Pancreas (tissue), 10 donors: ENCODE measurements at regions not wholly inside any gene's neighbourhood (a gene's known extent, or its start where the extent isn't known, plus 50 kb on each side); places are given as distances from the start of the nearest gene placed in this dataset.

Experiments
- ATAC-seq, 4 donors: fragments of 200-7000 bp; cut with Tn5 transposase; one replicate each; pipeline versions ENCODE4 v1.8.0 to v1.9.1; 2020; ENCODE audit warnings: mild to moderate bottlenecking in 4 of 4, moderate library complexity in 4 of 4
- DNase-seq, 6 donors: peaks; one replicate each; pipeline ENCODE4 v3.0.0-alpha.2; 2020
- FAIRE-seq: peaks from 2 replicates; lab custom pipeline; 2012; peaks lifted over from hg19 to GRCh38; lab: Jason Lieb, UNC
- H3K27ac ChIP-seq, 4 donors: fragments of 200-600 bp; sonication (generic); 1 replicate in 3 of 4; 2 replicates in 1 of 4; pipeline versions ENCODE4 v1.5.0 to v1.8.0; 2020
- H3K27me3 ChIP-seq, 4 donors: fragments of 200-600 bp; one replicate each; pipeline ENCODE4 v1.8.0; 2021
- H3K36me3 ChIP-seq, 3 donors: fragments of 200-600 bp; sonication (generic) in 1 of 3; one replicate each; pipeline versions ENCODE4 v1.5.0 to v1.8.0; 2020 to 2021
- H3K4me1 ChIP-seq, 3 donors: fragments of 200-600 bp; one replicate each; pipeline ENCODE4 v1.8.0; 2021
- H3K4me3 ChIP-seq, 4 donors: fragments of 200-600 bp; sonication (generic) in 2 of 4; one replicate each; pipeline versions ENCODE4 v1.5.0 to v1.8.0; 2020 to 2021
- H3K9me3 ChIP-seq, 4 donors: fragments of 200-600 bp; one replicate each; pipeline ENCODE4 v1.8.0; 2021
- CTCF ChIP-seq, 4 donors: fragments of 200-600 bp; sonication (generic) in 3 of 4; IDR thresholded peaks; one replicate each; pipeline versions ENCODE4 v1.5.0 to v1.8.0; 2021; ENCODE audit warnings: antibody characterized with exemption in 4 of 4
- WGBS, 2 donors: extraction: QIAGEN DNeasy Blood & Tissue Kit; methylation state at CpG; one replicate each; pipeline ENCODE4 v1.1.7; 2013; 5-methylcytosine and 5-hydroxymethylcytosine counted together
- intact Hi-C, 3 donors: fragments of 100-400 bp; cut with DNase I; formaldehyde crosslinking; loops; one replicate each; pipeline versions ENCODE4 v1.11.1 to v1.14.2; 2022
- donor health status: healthy with polysubstance abuse.
- donor health status: DM: no; HTN: no; CAD: no; lungs with moderate emphysema.
- donor health status: DM: no; HTN: no; CAD: no.
- donor health status: control.
- donor health status: control.
- donor health status: Bipolar disorder and iron deficiency.
- donor health status: DM: yes; HTN: yes; CAD: no.
- donor health status: DM: no; HTN: no; CAD: no.
- donor health status: DM: no; HTN: no; CAD: no.
- donor health status: DM: yes; HTN: yes; CAD: no.

GRCh38 chr1:5099558-5099957 lies 445.1 kb downstream of the AJAP1 start:
- WGBS, 2 donors = 13 to 22% methylated on average over 2 of the region's 2 CpGs
- no peak for TF ChIP-seq CTCF (IDR thresholded peaks at IDR 0.05)
- no peak for DNase-seq
- intact Hi-C loops = no loop called here
- no peaks in the 10 kb centered on the region for H3K36me3 ChIP-seq
- no peak overlapping the region for H3K27ac ChIP-seq
- no peaks in the 10 kb centered on the region for H3K4me1 ChIP-seq
- H3K4me3 ChIP-seq = no peak overlapping the region
- ATAC-seq = peak in 1 of 4 donors; percentile 48
- no peaks in the 10 kb centered on the region for H3K9me3 ChIP-seq
- no peak for FAIRE-seq
- H3K27me3 ChIP-seq = no peaks in the 10 kb centered on the region

- 65 to 72% methylated on average over 5 of the region's 5 CpGs for WGBS, 2 donors
- H3K4me3 ChIP-seq = no peak overlapping the region
- DNase-seq (no peak), FAIRE-seq (no peak), ATAC-seq (no peak)
- no peak for TF ChIP-seq CTCF (IDR thresholded peaks at IDR 0.05)
- no peaks in the 10 kb centered on the region for H3K36me3 ChIP-seq
- no peaks in the 10 kb centered on the region for H3K9me3 ChIP-seq
- no peak overlapping the region for H3K27ac ChIP-seq
- no peaks in the 10 kb centered on the region for H3K27me3 ChIP-seq
- intact Hi-C loops = no loop called here
- H3K4me1 ChIP-seq = no peaks in the 10 kb centered on the region
Measured at GRCh38 chr1:5098981-5099385, 444.6 kb downstream of the AJAP1 start.

- Histone ChIP-seq H3K4me3 (no peak overlapping the region), H3K27ac (no peak overlapping the region), H3K9me3 (no peaks in the 10 kb centered on the region), H3K27me3 (no peaks in the 10 kb centered on the region), H3K36me3 (no peaks in the 10 kb centered on the region), H3K4me1 (no peaks in the 10 kb centered on the region)
- 36 to 49% methylated on average over 1 of the region's 1 CpG for WGBS, 2 donors
- FAIRE-seq = no peak
- intact Hi-C loops = no loop called here
- ATAC-seq = no peak
- TF ChIP-seq CTCF (IDR thresholded peaks at IDR 0.05) = no peak
- DNase-seq = no peak
Measured at GRCh38 chr1:5093042-5093441, 438.6 kb downstream of the AJAP1 start.

- ATAC-seq = no peak
- H3K36me3 ChIP-seq = no peaks in the 10 kb centered on the region
- H3K9me3 ChIP-seq = no peaks in the 10 kb centered on the region
- no peak for TF ChIP-seq CTCF (IDR thresholded peaks at IDR 0.05)
- H3K27ac ChIP-seq = no peak overlapping the region
- intact Hi-C loops = no loop called here
- H3K4me3 ChIP-seq = no peak overlapping the region
- no peak for DNase-seq
- no peaks in the 10 kb centered on the region for H3K4me1 ChIP-seq
- no peak for FAIRE-seq
- H3K27me3 ChIP-seq = no peaks in the 10 kb centered on the region
- WGBS, 2 donors = 72 to 76% methylated on average over 4 of the region's 4 CpGs
Measured at GRCh38 chr1:5084676-5085075, 430.3 kb downstream of the AJAP1 start.

- Histone ChIP-seq H3K4me1 (peaks cover 0 to 3% (median 0%) of the 10 kb centered on the region in 3 donors), H3K9me3 (no peaks in the 10 kb centered on the region), H3K36me3 (no peaks in the 10 kb centered on the region), H3K4me3 (no peak overlapping the region), H3K27ac (no peak overlapping the region), H3K27me3 (no peaks in the 10 kb centered on the region)
- WGBS, 2 donors = 5 to 9% methylated on average over 1 of the region's 1 CpG
- intact Hi-C loops = no loop called here
- DNase-seq = no peak
- TF ChIP-seq CTCF (IDR thresholded peaks at IDR 0.05) = no peak
- ATAC-seq = no peak
- no peak for FAIRE-seq
Measured at GRCh38 chr1:5067246-5067645, 412.8 kb downstream of the AJAP1 start.
